ENCODE measurements at regions not wholly inside any gene's neighbourhood (a gene's known extent, or its start where the extent isn't known, plus 50 kb on each side); places are given as distances from the start of the nearest gene placed in this dataset.

DNA sequence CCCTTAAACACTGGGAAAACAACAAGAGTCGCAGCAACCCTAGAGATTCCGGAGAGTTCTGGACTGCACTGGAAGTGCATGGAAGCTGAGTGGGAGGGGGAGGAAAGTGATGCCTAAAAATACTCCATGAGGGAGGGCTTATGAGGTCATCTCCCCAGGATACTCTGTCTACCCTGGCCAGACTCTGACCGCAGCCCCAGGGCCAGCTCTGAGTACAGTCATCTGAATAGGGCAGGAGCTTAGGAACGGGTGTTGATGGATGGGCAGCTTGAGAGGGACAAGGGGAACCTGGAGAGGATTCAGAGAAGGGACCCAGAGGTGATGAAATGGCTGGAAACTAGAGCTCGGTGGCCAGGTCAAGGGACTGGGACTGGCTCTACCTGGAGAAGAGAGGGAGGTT is 79.3 kb upstream of the IGFBP5 start:
- TF ChIP-seq, protein P1, sequence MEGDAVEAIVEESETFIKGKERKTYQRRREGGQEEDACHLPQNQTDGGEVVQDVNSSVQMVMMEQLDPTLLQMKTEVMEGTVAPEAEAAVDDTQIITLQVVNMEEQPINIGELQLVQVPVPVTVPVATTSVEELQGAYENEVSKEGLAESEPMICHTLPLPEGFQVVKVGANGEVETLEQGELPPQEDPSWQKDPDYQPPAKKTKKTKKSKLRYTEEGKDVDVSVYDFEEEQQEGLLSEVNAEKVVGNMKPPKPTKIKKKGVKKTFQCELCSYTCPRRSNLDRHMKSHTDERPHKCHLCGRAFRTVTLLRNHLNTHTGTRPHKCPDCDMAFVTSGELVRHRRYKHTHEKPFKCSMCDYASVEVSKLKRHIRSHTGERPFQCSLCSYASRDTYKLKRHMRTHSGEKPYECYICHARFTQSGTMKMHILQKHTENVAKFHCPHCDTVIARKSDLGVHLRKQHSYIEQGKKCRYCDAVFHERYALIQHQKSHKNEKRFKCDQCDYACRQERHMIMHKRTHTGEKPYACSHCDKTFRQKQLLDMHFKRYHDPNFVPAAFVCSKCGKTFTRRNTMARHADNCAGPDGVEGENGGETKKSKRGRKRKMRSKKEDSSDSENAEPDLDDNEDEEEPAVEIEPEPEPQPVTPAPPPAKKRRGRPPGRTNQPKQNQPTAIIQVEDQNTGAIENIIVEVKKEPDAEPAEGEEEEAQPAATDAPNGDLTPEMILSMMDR (IDR thresholded peaks at IDR 0.05) = no peak
- no peak for TF ChIP-seq POLR2A (IDR thresholded peaks at IDR 0.05)
- intact Hi-C loops (cut with DNase I; ENCODE audit: low total_unique reads) = no loop called here
- 70 to 71% methylated on average over 5 of the region's 5 CpGs for WGBS, 2 donors
- no peak for DNase-seq (ENCODE audit: low spot score in 2 of 2)
- no peak overlapping the region for H3K4me3 ChIP-seq (ENCODE audit: low read depth, poor library complexity, severe bottlenecking)

DNA sequence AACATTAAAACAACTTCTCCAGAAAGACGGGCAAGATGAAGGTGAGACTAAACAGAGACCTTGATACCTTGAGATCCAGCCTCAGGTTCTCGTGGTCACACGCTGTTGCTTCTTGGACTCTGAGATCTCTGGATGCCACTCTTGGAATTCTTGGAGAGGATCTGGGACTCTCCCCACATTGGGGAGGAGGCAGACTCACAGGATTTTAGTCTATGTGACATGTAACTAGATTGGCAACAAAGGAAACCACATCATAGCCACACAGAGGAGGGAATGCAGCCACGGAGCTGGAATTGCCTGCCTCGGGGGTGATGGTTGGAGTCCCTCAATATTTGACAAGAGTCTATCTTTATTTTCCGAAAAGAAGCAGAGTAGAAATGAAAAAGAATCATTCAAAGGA is 78.8 kb upstream of the IGFBP5 start:
- TF ChIP-seq, protein P1 (IDR thresholded peaks at IDR 0.05) = no peak
- 74 to 86% methylated on average over 6 of the region's 6 CpGs for WGBS, 2 donors
- no peak overlapping the region for H3K4me3 ChIP-seq (ENCODE audit: low read depth, poor library complexity, severe bottlenecking)
- DNase-seq (ENCODE audit: low spot score in 2 of 2) = no peak
- intact Hi-C loops (cut with DNase I; ENCODE audit: low total_unique reads) = no loop called here

DNA sequence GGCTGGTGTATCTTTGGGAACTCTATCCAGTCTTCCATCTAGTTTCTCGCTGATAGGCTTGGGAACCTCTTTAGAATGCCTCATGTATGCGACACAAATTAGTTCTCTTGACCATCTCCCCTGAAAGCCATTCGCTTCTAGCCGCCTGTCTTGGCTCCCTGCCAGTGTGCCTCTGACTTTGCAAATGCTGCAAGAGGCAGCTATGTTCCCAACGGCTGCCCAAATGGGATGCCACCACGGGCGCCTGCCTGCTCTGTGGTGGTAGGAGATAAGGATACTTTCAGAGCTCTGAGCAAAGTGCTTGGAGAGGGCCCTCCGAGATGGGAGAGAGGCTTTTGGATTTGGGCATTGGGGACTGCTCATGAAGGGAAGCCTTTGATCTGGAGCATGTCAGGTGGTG is 77.7 kb upstream of the IGFBP5 start:
- intact Hi-C loops (cut with DNase I; ENCODE audit: low total_unique reads) = no loop called here
- TF ChIP-seq, protein P1 (IDR thresholded peaks at IDR 0.05) = no peak
- TF ChIP-seq POLR2A (IDR thresholded peaks at IDR 0.05) = no peak
- WGBS, 2 donors = 73 to 78% methylated on average over 8 of the region's 8 CpGs
- DNase-seq (ENCODE audit: low spot score in 2 of 2) = no peak
- no peak overlapping the region for H3K4me3 ChIP-seq (ENCODE audit: low read depth, poor library complexity, severe bottlenecking)

DNA sequence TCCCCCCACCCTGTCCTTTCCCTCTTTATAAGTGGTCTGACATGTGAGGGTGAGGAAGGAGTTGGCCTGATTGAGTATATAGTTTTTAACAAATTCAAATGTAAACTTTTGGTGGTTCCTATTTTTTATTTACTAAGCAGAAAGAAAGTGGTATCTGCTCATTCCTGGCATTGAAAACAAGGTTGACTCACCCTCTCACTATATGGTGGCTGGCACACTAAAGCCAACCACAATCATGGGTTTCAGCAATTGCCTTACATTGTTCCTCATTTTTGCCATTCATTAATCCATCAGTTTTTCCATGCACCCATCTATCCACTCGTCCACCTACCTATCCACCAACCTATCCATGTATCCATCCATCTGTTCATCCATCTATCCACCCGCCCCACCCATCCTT is 75.4 kb upstream of the IGFBP5 start:
- intact Hi-C loops (cut with DNase I; ENCODE audit: low total_unique reads) = no loop called here
- no peak for TF ChIP-seq POLR2A (IDR thresholded peaks at IDR 0.05)
- TF ChIP-seq, protein P1 (IDR thresholded peaks at IDR 0.05) = no peak
- 82 to 88% methylated on average over 2 of the region's 2 CpGs for WGBS, 2 donors
- no peak overlapping the region for H3K4me3 ChIP-seq (ENCODE audit: low read depth, poor library complexity, severe bottlenecking)
- DNase-seq (ENCODE audit: low spot score in 2 of 2) = no peak

DNA sequence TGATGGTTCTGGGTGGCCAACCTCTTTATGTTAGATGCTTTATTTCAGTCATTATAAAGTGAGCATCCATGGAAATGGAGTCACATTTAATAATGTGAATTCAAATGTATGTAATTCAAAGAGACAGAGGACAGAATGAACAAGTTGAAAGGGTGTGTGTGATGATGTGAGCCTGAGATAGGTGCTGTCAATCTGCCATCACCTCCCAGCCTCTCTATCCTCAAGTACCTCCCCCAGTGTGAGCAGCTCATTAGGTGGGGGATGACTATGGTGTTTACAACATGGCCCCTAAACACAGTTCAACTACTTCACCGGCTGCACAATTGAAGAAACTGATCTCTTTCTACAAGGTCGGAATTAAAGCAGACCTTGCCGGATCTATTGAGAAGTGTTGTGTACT is 74.7 kb upstream of the IGFBP5 start:
- DNase-seq (ENCODE audit: low spot score in 2 of 2) = no peak
- H3K4me3 ChIP-seq (ENCODE audit: low read depth, poor library complexity, severe bottlenecking) = no peak overlapping the region
- 61 to 65% methylated on average over 3 of the region's 3 CpGs for WGBS, 2 donors
- intact Hi-C loops (cut with DNase I; ENCODE audit: low total_unique reads) = no loop called here
- TF ChIP-seq POLR2A (IDR thresholded peaks at IDR 0.05) = no peak
- TF ChIP-seq, protein P1 (IDR thresholded peaks at IDR 0.05) = no peak

DNA sequence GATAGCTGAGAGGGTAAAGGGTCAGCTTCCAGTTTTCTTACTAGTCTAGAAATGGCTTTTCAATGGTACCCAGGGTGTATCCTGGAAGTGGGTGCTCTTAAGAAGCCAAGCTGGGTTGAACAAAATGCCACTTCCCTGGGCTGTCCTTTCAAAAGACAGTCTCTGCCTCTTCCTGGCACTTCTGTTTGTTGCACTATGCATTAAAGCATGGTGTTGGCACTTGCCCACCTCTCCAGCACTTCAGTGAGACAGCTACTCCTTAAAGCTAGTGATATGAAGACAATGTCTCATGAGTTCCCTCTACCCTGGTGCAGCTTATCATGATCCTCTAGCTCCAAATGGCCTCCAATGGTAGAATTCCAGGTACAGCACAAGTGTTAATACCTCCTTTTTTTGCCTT is 74.3 kb upstream of the IGFBP5 start:
- H3K4me3 ChIP-seq (ENCODE audit: low read depth, poor library complexity, severe bottlenecking) = no peak overlapping the region
- no peak for DNase-seq (ENCODE audit: low spot score in 2 of 2)
- TF ChIP-seq POLR2A (IDR thresholded peaks at IDR 0.05) = no peak
- TF ChIP-seq, protein P1 (IDR thresholded peaks at IDR 0.05) = no peak
- intact Hi-C loops (cut with DNase I; ENCODE audit: low total_unique reads) = no loop called here

Measured in lower leg skin (tissue), 4 donors.